HG03066 (cell line): ENCODE measurements at regions not wholly inside any gene's neighbourhood (a gene's known extent, or its start where the extent isn't known, plus 50 kb on each side); places are given as distances from the start of the nearest gene placed in this dataset.
"Not testable (repeated sequence)": the region's sequence is repeated elsewhere in the genome, so short reads cannot be mapped to it uniquely, and the experiment has no call there.

Source experiments
- ATAC-seq: cut with Tn5 transposase; IDR thresholded peaks from one replicate; pipeline ENCODE4 v1.9.1; 2021; ENCODE audit warnings: low read depth; ENCODE audit not compliant: unreplicated experiment

- ATAC-seq, result no peak
Measured at GRCh38 chr15:96966554-96966953, 636.1 kb downstream of the NR2F2 start.

GRCh38 chr15:96969732-96970710 is 639.5 kb downstream of the NR2F2 start:
- no peak for ATAC-seq

- no peak for ATAC-seq
Measured at GRCh38 chr15:96972201-96972600, 641.7 kb downstream of the NR2F2 start.

- ATAC-seq, result no peak
Measured at GRCh38 chr15:96974761-96975160, 644.3 kb downstream of the NR2F2 start.

GRCh38 chr15:96977886-96978285 is 647.4 kb downstream of the NR2F2 start:
- ATAC-seq, result no peak

- ATAC-seq, result no peak
Measured at GRCh38 chr15:96978937-96979473, 648.5 kb downstream of the NR2F2 start.

- not testable (repeated sequence) for ATAC-seq
Measured at GRCh38 chr15:96984121-96984671, 653.7 kb downstream of the NR2F2 start.

- ATAC-seq, result no peak
Measured at GRCh38 chr15:96992817-96993216, 662.3 kb downstream of the NR2F2 start.

- no peak for ATAC-seq
Measured at GRCh38 chr15:96997538-96997937, 667.0 kb downstream of the NR2F2 start.

GRCh38 chr15:97009031-97009431 is 678.5 kb downstream of the NR2F2 start:
- ATAC-seq, result no peak

GRCh38 chr15:97012986-97013385 is 682.5 kb downstream of the NR2F2 start:
- ATAC-seq, result no peak

- no peak for ATAC-seq
Measured at GRCh38 chr15:97013491-97013890, 683.0 kb downstream of the NR2F2 start.

GRCh38 chr15:97014001-97014400 is 683.5 kb downstream of the NR2F2 start:
- ATAC-seq, result no peak

- ATAC-seq, result no peak
Measured at GRCh38 chr15:97023488-97023844, 693.0 kb downstream of the NR2F2 start.

- no peak for ATAC-seq
Measured at GRCh38 chr15:97026781-97027180, 696.3 kb downstream of the NR2F2 start.

GRCh38 chr15:97027772-97028171 is 697.3 kb downstream of the NR2F2 start:
- ATAC-seq, result no peak

- no peak for ATAC-seq
Measured at GRCh38 chr15:97030251-97030650, 699.8 kb downstream of the NR2F2 start.

GRCh38 chr15:97036301-97036700 is 705.8 kb downstream of the NR2F2 start:
- no peak for ATAC-seq

- ATAC-seq, result no peak
Measured at GRCh38 chr15:97037080-97037479, 706.6 kb downstream of the NR2F2 start.

- ATAC-seq, result no peak
Measured at GRCh38 chr15:97045666-97046421, 715.3 kb downstream of the NR2F2 start.

- ATAC-seq, result no peak
Measured at GRCh38 chr15:97052513-97052912, 722.0 kb downstream of the NR2F2 start.
